IPS-NIHi7 (cell line): ENCODE measurements at regions not wholly inside any gene's neighbourhood (a gene's known extent, or its start where the extent isn't known, plus 50 kb on each side); places are given as distances from the start of the nearest gene placed in this dataset.

Source experiments
- DNase-seq: peaks from one replicate; pipeline ENCODE4 v3.0.0; 2012; ENCODE audit warnings: mixed read lengths; ENCODE audit errors: extremely low spot score

- DNase-seq: no peak
Observed at GRCh38 chr2:149745396-149746230, 158.0 kb upstream of the MMADHC start.

- DNase-seq: no peak
Observed at GRCh38 chr2:149744865-149745264, 157.3 kb upstream of the MMADHC start.

- DNase-seq: no peak
Observed at GRCh38 chr2:149743842-149744448, 156.4 kb upstream of the MMADHC start.

GRCh38 chr2:149741646-149742045 is 154.1 kb upstream of the MMADHC start:
- no peak for DNase-seq

- DNase-seq: no peak
Observed at GRCh38 chr2:149740490-149740889, 152.9 kb upstream of the MMADHC start.

GRCh38 chr2:149739883-149740265 is 152.3 kb upstream of the MMADHC start:
- no peak for DNase-seq

GRCh38 chr2:149739171-149739882 is 151.8 kb upstream of the MMADHC start:
- DNase-seq: no peak

- no peak for DNase-seq
Observed at GRCh38 chr2:149738767-149739166, 151.2 kb upstream of the MMADHC start.

- no peak for DNase-seq
Observed at GRCh38 chr2:149737896-149738295, 150.3 kb upstream of the MMADHC start.

GRCh38 chr2:149735237-149735958 is 147.8 kb upstream of the MMADHC start:
- DNase-seq: no peak

- no peak for DNase-seq
Observed at GRCh38 chr2:149733936-149734685, 146.5 kb upstream of the MMADHC start.

GRCh38 chr2:149732730-149733290 is 145.2 kb upstream of the MMADHC start:
- DNase-seq: no peak

GRCh38 chr2:149732001-149732685 is 144.6 kb upstream of the MMADHC start:
- DNase-seq: no peak

- no peak for DNase-seq
Observed at GRCh38 chr2:149731079-149731478, 143.5 kb upstream of the MMADHC start.

GRCh38 chr2:149729586-149729985 is 142.0 kb upstream of the MMADHC start:
- DNase-seq: no peak

GRCh38 chr2:149727927-149728326 is 140.4 kb upstream of the MMADHC start:
- no peak for DNase-seq

- DNase-seq: no peak
Observed at GRCh38 chr2:149725234-149725633, 137.7 kb upstream of the MMADHC start.

- no peak for DNase-seq
Observed at GRCh38 chr2:149724091-149724490, 136.5 kb upstream of the MMADHC start.

GRCh38 chr2:149720615-149721014 is 133.0 kb upstream of the MMADHC start:
- DNase-seq: no peak

GRCh38 chr2:149719695-149720094 is 132.1 kb upstream of the MMADHC start:
- DNase-seq: no peak
